ENCODE measurements at regions not wholly inside any gene's neighbourhood (a gene's known extent, or its start where the extent isn't known, plus 50 kb on each side); places are given as distances from the start of the nearest gene placed in this dataset.

GRCh38 chr2:129678751-129679150 is 300.7 kb upstream of the RAB6C start:
- H3K27me3 Mint-ChIP-seq (ENCODE audit: insufficient read depth, unreplicated experiment): peaks cover 3% of the 10 kb centered on the region
- no peaks in the 10 kb centered on the region for H3K27me3 ChIP-seq (replicated peaks; ENCODE audit: control insufficient read depth, insufficient read depth, low read length)
- H3K4me1 ChIP-seq: no peaks in the 10 kb centered on the region
- intact Hi-C loops (cut with micrococcal nuclease; ENCODE audit: unreplicated experiment): loop anchor here (5.0 kb wide), 1 partner anchor 69 kb away; no protein-coding TSS in a partner anchor
- no peak overlapping the region for H3K4me3 Mint-ChIP-seq (ENCODE audit: unreplicated experiment)
- no peak for TF ChIP-seq CTCF (IDR thresholded peaks at IDR 0.05; ENCODE audit: insufficient read depth in 1 of 2, low read depth in 1 of 2, low read length in 1 of 2, severe bottlenecking in 1 of 2, unreplicated experiment in 1 of 2)
- H3K4me1 Mint-ChIP-seq (ENCODE audit: low read depth, unreplicated experiment): no peaks in the 10 kb centered on the region
- H3K9me3 ChIP-seq: no peaks in the 10 kb centered on the region
- no TSS peak for BruUV-seq (replicated peaks)
- CTCF ChIA-PET: no interaction called here
- DNase-seq: no peak
- POLR2A ChIA-PET: no interaction called here
- no peak overlapping the region for H3K27ac Mint-ChIP-seq (ENCODE audit: unreplicated experiment)
- H3K36me3 ChIP-seq (ENCODE audit: control insufficient read depth, insufficient read depth, low read length): no peaks in the 10 kb centered on the region
- no peaks in the 10 kb centered on the region for H3K36me3 Mint-ChIP-seq (ENCODE audit: insufficient read depth, unreplicated experiment)
- H3K9me3 Mint-ChIP-seq (ENCODE audit: unreplicated experiment): no peaks in the 10 kb centered on the region
- H3K4me3 ChIP-seq (ENCODE audit: low read depth, low read length): no peak overlapping the region

GRCh38 chr2:129681788-129682187 is 297.7 kb upstream of the RAB6C start:
- H3K4me1 ChIP-seq: no peaks in the 10 kb centered on the region
- H3K9me3 Mint-ChIP-seq (ENCODE audit: unreplicated experiment): no peaks in the 10 kb centered on the region
- no peak overlapping the region for H3K27ac Mint-ChIP-seq (ENCODE audit: unreplicated experiment)
- ChIA-PET POLR2A (no interaction called here), CTCF (no interaction called here)
- intact Hi-C loops (cut with micrococcal nuclease; ENCODE audit: unreplicated experiment): no loop called here
- no peaks in the 10 kb centered on the region for H3K9me3 ChIP-seq
- H3K36me3 Mint-ChIP-seq (ENCODE audit: insufficient read depth, unreplicated experiment): no peaks in the 10 kb centered on the region
- H3K4me1 Mint-ChIP-seq (ENCODE audit: low read depth, unreplicated experiment): no peaks in the 10 kb centered on the region
- DNase-seq: no peak
- no peak overlapping the region for H3K4me3 ChIP-seq (ENCODE audit: low read depth, low read length)
- H3K4me3 Mint-ChIP-seq (ENCODE audit: unreplicated experiment): no peak overlapping the region
- no peak for TF ChIP-seq CTCF (IDR thresholded peaks at IDR 0.05; ENCODE audit: insufficient read depth in 1 of 2, low read depth in 1 of 2, low read length in 1 of 2, severe bottlenecking in 1 of 2, unreplicated experiment in 1 of 2)
- no peaks in the 10 kb centered on the region for H3K27me3 ChIP-seq (replicated peaks; ENCODE audit: control insufficient read depth, insufficient read depth, low read length)
- no peaks in the 10 kb centered on the region for H3K27me3 Mint-ChIP-seq (ENCODE audit: insufficient read depth, unreplicated experiment)
- BruUV-seq (replicated peaks): no TSS peak
- H3K36me3 ChIP-seq (ENCODE audit: control insufficient read depth, insufficient read depth, low read length): no peaks in the 10 kb centered on the region

GRCh38 chr2:129689653-129690448 is 289.6 kb upstream of the RAB6C start:
- no TSS peak for BruUV-seq (replicated peaks)
- peaks cover 17% of the 10 kb centered on the region; the same call in 1 of the 2 replicates for H3K9me3 ChIP-seq
- Mint-ChIP-seq H3K4me3 (ENCODE audit: unreplicated experiment) (no peak overlapping the region), H3K9me3 (ENCODE audit: unreplicated experiment) (peaks cover 32% of the 10 kb centered on the region), H3K4me1 (ENCODE audit: low read depth, unreplicated experiment) (no peaks in the 10 kb centered on the region), H3K36me3 (ENCODE audit: insufficient read depth, unreplicated experiment) (no peaks in the 10 kb centered on the region), H3K27ac (ENCODE audit: unreplicated experiment) (no peak overlapping the region), H3K27me3 (ENCODE audit: insufficient read depth, unreplicated experiment) (peaks cover 8% of the 10 kb centered on the region)
- H3K4me1 ChIP-seq: no peaks in the 10 kb centered on the region
- no peaks in the 10 kb centered on the region for H3K36me3 ChIP-seq (ENCODE audit: control insufficient read depth, insufficient read depth, low read length)
- intact Hi-C loops (cut with micrococcal nuclease; ENCODE audit: unreplicated experiment): no loop called here
- CTCF ChIA-PET: no interaction called here
- no peak for DNase-seq
- H3K4me3 ChIP-seq (ENCODE audit: low read depth, low read length): no peak overlapping the region
- POLR2A ChIA-PET: no interaction called here
- H3K27me3 ChIP-seq (replicated peaks; ENCODE audit: control insufficient read depth, insufficient read depth, low read length): no peaks in the 10 kb centered on the region
- no peak for TF ChIP-seq CTCF (IDR thresholded peaks at IDR 0.05; ENCODE audit: insufficient read depth in 1 of 2, low read depth in 1 of 2, low read length in 1 of 2, severe bottlenecking in 1 of 2, unreplicated experiment in 1 of 2)

Data from Caco-2 (cell line).